H9 (cell line): ENCODE measurements at regions not wholly inside any gene's neighbourhood (a gene's known extent, or its start where the extent isn't known, plus 50 kb on each side); places are given as distances from the start of the nearest gene placed in this dataset.

Experiments
- DNase-seq: peaks from one replicate; pipeline ENCODE4 v3.0.0-alpha.2; 2017
- H2AFZ ChIP-seq: one replicate; pipeline ENCODE4 v1.6.1; 2013; ENCODE audit warnings: mild to moderate bottlenecking, low read length, control low read depth, moderate library complexity
- H2AK5ac ChIP-seq: 2 replicates; pipeline ENCODE4 v1.6.1; 2013; ENCODE audit warnings: low read length, control low read depth, mixed read lengths; ENCODE audit not compliant: insufficient read length
- H2BK120ac ChIP-seq: one replicate; pipeline ENCODE4 v1.6.1; 2013; ENCODE audit warnings: low read depth, mild to moderate bottlenecking, low read length, control low read depth, inconsistent platforms; ENCODE audit not compliant: poor library complexity, severe bottlenecking
- H2BK12ac ChIP-seq: 2 replicates; pipeline ENCODE4 v1.6.1; 2013; ENCODE audit warnings: low read length, control low read depth, mixed read lengths, low read depth; ENCODE audit not compliant: insufficient read length
- H2BK15ac ChIP-seq: 2 replicates; pipeline ENCODE4 v1.6.1; 2013; ENCODE audit warnings: low read depth, low read length, control low read depth
- H2BK20ac ChIP-seq: one replicate; pipeline ENCODE4 v1.6.1; 2013; ENCODE audit warnings: low read depth, mild to moderate bottlenecking, low read length, control low read depth, inconsistent platforms; ENCODE audit not compliant: poor library complexity, severe bottlenecking
- H2BK5ac ChIP-seq: 2 replicates; pipeline ENCODE4 v1.6.1; 2013; ENCODE audit warnings: low read length, control low read depth, mixed read lengths; ENCODE audit not compliant: insufficient read length
- H3K14ac ChIP-seq: 2 replicates; pipeline ENCODE4 v1.6.1; 2013; ENCODE audit warnings: low read length, control low read depth; ENCODE audit not compliant: insufficient read depth
- H3K18ac ChIP-seq: 2 replicates; pipeline ENCODE4 v1.6.1; 2013; ENCODE audit warnings: low read depth, mild to moderate bottlenecking, mixed read lengths, low read length, control low read depth; ENCODE audit not compliant: insufficient read length
- H3K23ac ChIP-seq: 2 replicates; pipeline ENCODE4 v1.6.1; 2013; ENCODE audit warnings: low read length, control low read depth, mixed read lengths, low read depth; ENCODE audit not compliant: insufficient read length
- H3K23me2 ChIP-seq: 2 replicates; pipeline ENCODE4 v1.6.1; 2013; ENCODE audit warnings: low read depth, mild to moderate bottlenecking, mixed read lengths, low read length, control low read depth; ENCODE audit not compliant: insufficient read length, poor library complexity, severe bottlenecking
- H3K27ac ChIP-seq: 2 replicates; pipeline ENCODE4 v1.5.1; 2013; ENCODE audit warnings: low read length, control low read depth, mixed read lengths, low read depth; ENCODE audit not compliant: insufficient read length
- H3K27me3 ChIP-seq: 2 replicates; pipeline ENCODE4 v1.6.1; 2013; ENCODE audit warnings: low read length, control low read depth, inconsistent platforms; ENCODE audit not compliant: insufficient read depth
- H3K4ac ChIP-seq: 2 replicates; pipeline ENCODE4 v1.6.1; 2013; ENCODE audit warnings: low read depth, mild to moderate bottlenecking, control low read depth, inconsistent platforms, low read length, moderate library complexity
- H3K4me1 ChIP-seq: 2 replicates; pipeline ENCODE4 v1.6.1; 2013; ENCODE audit warnings: low read length, control low read depth, inconsistent platforms; ENCODE audit not compliant: insufficient read depth
- H3K4me2 ChIP-seq: 2 replicates; pipeline ENCODE4 v1.6.1; 2013; ENCODE audit warnings: low read length, control low read depth, mixed read lengths; ENCODE audit not compliant: insufficient read length, insufficient read depth
- H3K56ac ChIP-seq: 2 replicates; pipeline ENCODE4 v1.6.1; 2013; ENCODE audit warnings: low read depth, mild to moderate bottlenecking, mixed read lengths, low read length, control low read depth; ENCODE audit not compliant: insufficient read length
- H3K79me1 ChIP-seq: 2 replicates; pipeline ENCODE4 v1.6.1; 2013; ENCODE audit warnings: low read depth, mild to moderate bottlenecking, moderate library complexity, low read length, control low read depth, inconsistent platforms; ENCODE audit not compliant: insufficient read depth, poor library complexity, severe bottlenecking
- H3K79me2 ChIP-seq: 2 replicates; pipeline ENCODE4 v1.6.1; 2013; ENCODE audit warnings: low read length, control low read depth, inconsistent platforms; ENCODE audit not compliant: insufficient read depth
- H3K9ac ChIP-seq: 2 replicates; pipeline ENCODE4 v1.6.1; 2013; ENCODE audit warnings: low read length, control low read depth, mixed read lengths; ENCODE audit not compliant: insufficient read length; ENCODE audit errors: extremely low read depth
- H3K9me3 ChIP-seq: one replicate; pipeline ENCODE4 v1.6.1; 2013; ENCODE audit warnings: low read depth, low read length, inconsistent platforms; ENCODE audit not compliant: control insufficient read depth
- H3T11ph ChIP-seq: one replicate; pipeline ENCODE4 v1.6.1; 2013; ENCODE audit warnings: mild to moderate bottlenecking, low read length, control low read depth, inconsistent platforms
- H4K20me1 ChIP-seq: one replicate; pipeline ENCODE4 v1.6.1; 2013; ENCODE audit not compliant: control insufficient read depth, insufficient read length, insufficient read depth
- H4K5ac ChIP-seq: 2 replicates; pipeline ENCODE4 v1.6.1; 2013; ENCODE audit warnings: low read depth, mild to moderate bottlenecking, mixed read lengths, low read length, control low read depth; ENCODE audit not compliant: insufficient read length
- H4K8ac ChIP-seq: replicated peaks from 2 replicates; pipeline ENCODE4 v1.6.1; 2013; ENCODE audit warnings: low read length, control low read depth, mixed read lengths, low read depth; ENCODE audit not compliant: insufficient read length
- H4K91ac ChIP-seq: 2 replicates; pipeline ENCODE4 v1.6.1; 2013; ENCODE audit warnings: low read depth, mild to moderate bottlenecking, moderate library complexity, mixed read lengths, low read length, control low read depth; ENCODE audit not compliant: insufficient read length
- H3K27ac Mint-ChIP-seq, 3 experiments: 2 replicates in 2 of 3; 3 replicates in 1 of 3; pipeline ENCODE4 v1.8.0; 2020 to 2021; ENCODE audit warnings: mixed read lengths in 3 of 3, mild to moderate bottlenecking in 1 of 3, moderate library complexity in 1 of 3
- H3K27me3 Mint-ChIP-seq: 2 replicates; pipeline ENCODE4 v1.8.0; 2021; ENCODE audit warnings: low read depth, mild to moderate bottlenecking, moderate library complexity, mixed read lengths
- H3K36me3 Mint-ChIP-seq, 3 experiments: 2 replicates in 2 of 3; 3 replicates in 1 of 3; pipeline ENCODE4 v1.8.0; 2020 to 2021; ENCODE audit warnings: low read depth in 3 of 3, mixed read lengths in 3 of 3; ENCODE audit not compliant: insufficient read depth in 1 of 3
- H3K4me1 Mint-ChIP-seq, 2 experiments: 2 replicates each; pipeline ENCODE4 v1.8.0; 2020; ENCODE audit warnings: mixed read lengths in 2 of 2
- H3K4me3 Mint-ChIP-seq, 2 experiments: 2 replicates in 1 of 2; 3 replicates in 1 of 2; pipeline ENCODE4 v1.8.0; 2020 to 2021; ENCODE audit warnings: mild to moderate bottlenecking in 2 of 2, mixed read lengths in 2 of 2, moderate library complexity in 1 of 2
- H3K9me3 Mint-ChIP-seq, 2 experiments: 2 replicates in 1 of 2; 3 replicates in 1 of 2; pipeline ENCODE4 v1.8.0; 2020; ENCODE audit warnings: mild to moderate bottlenecking in 2 of 2, mixed read lengths in 2 of 2, moderate library complexity in 1 of 2
- CTCF ChIP-seq: fragments of 200-600 bp; sonication (generic); conservative IDR thresholded peaks from 3 replicates; pipeline ENCODE4 v1.8.0; 2021; ENCODE audit warnings: antibody characterized with exemption, mild to moderate bottlenecking
- WGBS: extraction: QIAGEN DNeasy Blood & Tissue Kit; methylation state at CpG from one replicate; pipeline ENCODE4 v1.1.7; 2013; ENCODE audit warnings: missing lambda C conversion rate, low lambda C conversion rate, mixed read lengths; ENCODE audit not compliant: insufficient read length; ENCODE audit errors: extremely low coverage; 5-methylcytosine and 5-hydroxymethylcytosine counted together

GRCh38 chr3:107063351-107063750 lies 313.9 kb upstream of the CCDC54 start:
- peaks cover 6 to 7% of the 10 kb centered on the region in 2 experiments; a peak in 3 of 5 replicates for H3K9me3 Mint-ChIP-seq
- H2AK5ac ChIP-seq, result no peak overlapping the region
- no peaks in the 10 kb centered on the region; the same call in 1 of the 2 replicates for H3K27me3 Mint-ChIP-seq
- H3K4me2 ChIP-seq, result no peak overlapping the region
- no peaks in the 10 kb centered on the region for H4K20me1 ChIP-seq
- no peak overlapping the region for H2BK120ac ChIP-seq
- no peak overlapping the region for H3K27ac ChIP-seq
- no peak overlapping the region for H3K56ac ChIP-seq
- no peak for DNase-seq
- no peak overlapping the region for H2BK5ac ChIP-seq
- no peak overlapping the region for H2AFZ ChIP-seq
- H3K36me3 Mint-ChIP-seq, result peaks cover 3 to 25% (median 11%) of the 10 kb centered on the region in 3 experiments; a peak in 6 of 7 replicates
- no peak overlapping the region for H2BK15ac ChIP-seq
- H3K23ac ChIP-seq, result no peak overlapping the region
- no CpG with 5 or more reads among the region's 5 CpGs for WGBS
- H3K23me2 ChIP-seq, result no peaks in the 10 kb centered on the region
- no peak overlapping the region for H3T11ph ChIP-seq
- TF ChIP-seq CTCF, result no peak
- H3K4me1 Mint-ChIP-seq, result peaks cover 29 to 32% of the 10 kb centered on the region in 2 experiments
- H3K79me2 ChIP-seq, result no peaks in the 10 kb centered on the region
- H3K27ac Mint-ChIP-seq, result peak overlapping the region in 2 of 3 experiments; percentile 86 to 92; a peak in 5 of 7 replicates
- H4K91ac ChIP-seq, result no peak overlapping the region
- no peak overlapping the region for H2BK20ac ChIP-seq
- no peak overlapping the region for H3K4me3 Mint-ChIP-seq
- peaks cover 3% of the 10 kb centered on the region for H3K4me1 ChIP-seq
- H3K9ac ChIP-seq, result no peak overlapping the region
- no peaks in the 10 kb centered on the region for H3K27me3 ChIP-seq
- H4K8ac ChIP-seq, result no peak overlapping the region
- peak overlapping the region; percentile 2 for H2BK12ac ChIP-seq
- no peaks in the 10 kb centered on the region for H3K9me3 ChIP-seq
- no peak overlapping the region for H3K18ac ChIP-seq
- H3K14ac ChIP-seq, result no peak overlapping the region
- no peak overlapping the region for H3K4ac ChIP-seq
- no peaks in the 10 kb centered on the region for H3K79me1 ChIP-seq
- no peak overlapping the region for H4K5ac ChIP-seq
